GM18858 (cell line): ENCODE measurements at regions not wholly inside any gene's neighbourhood (a gene's known extent, or its start where the extent isn't known, plus 50 kb on each side); places are given as distances from the start of the nearest gene placed in this dataset.

ENCODE experiments used
- ATAC-seq: cut with Tn5 transposase; IDR thresholded peaks from one replicate; pipeline ENCODE4 v1.9.1; 2021; ENCODE audit not compliant: unreplicated experiment

DNA sequence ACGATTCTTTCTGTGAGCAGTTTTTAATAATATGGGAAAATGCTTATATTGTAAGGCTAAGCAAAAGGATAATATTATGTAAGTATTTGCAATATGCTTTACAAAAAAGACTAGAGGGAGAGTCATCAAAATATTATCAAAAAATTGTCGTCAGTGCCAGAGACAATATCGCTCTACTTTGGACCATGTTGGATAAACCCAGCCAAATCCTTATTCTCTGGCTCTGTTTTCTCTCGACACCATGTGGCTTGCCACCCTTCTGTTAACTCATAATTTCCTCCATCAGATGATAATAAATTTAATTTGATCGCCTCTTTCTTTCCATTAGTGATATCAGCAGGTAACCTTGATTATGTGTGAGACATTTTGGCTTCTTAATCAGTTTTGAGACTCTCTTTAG lies 129.9 kb downstream of the CDC42EP3 start:
- ATAC-seq: no peak

GRCh38 chr2:37543999-37544557 lies 127.4 kb downstream of the CDC42EP3 start:
- ATAC-seq: no peak

DNA sequence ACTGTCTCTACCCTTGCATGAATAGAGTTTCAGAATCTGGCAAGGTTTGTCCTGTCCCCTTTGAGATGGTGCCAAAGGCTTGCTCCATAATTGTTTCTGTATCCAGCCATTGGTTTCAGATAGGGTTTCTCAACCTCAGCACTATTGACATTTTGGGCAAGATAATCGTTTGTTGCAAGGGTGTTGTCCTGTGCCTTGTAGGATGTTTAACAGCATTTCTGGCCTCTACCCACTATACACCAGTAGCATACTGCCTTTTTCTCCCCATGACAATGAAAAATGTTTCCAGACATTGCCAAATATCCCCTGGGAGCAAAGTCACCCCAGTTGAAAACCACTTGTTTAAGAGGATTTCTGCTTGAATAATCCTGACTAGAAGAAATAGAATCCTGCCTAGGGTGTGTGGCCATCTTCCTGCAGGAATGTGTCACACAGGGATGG lies 126.8 kb downstream of the CDC42EP3 start:
- no peak for ATAC-seq

DNA sequence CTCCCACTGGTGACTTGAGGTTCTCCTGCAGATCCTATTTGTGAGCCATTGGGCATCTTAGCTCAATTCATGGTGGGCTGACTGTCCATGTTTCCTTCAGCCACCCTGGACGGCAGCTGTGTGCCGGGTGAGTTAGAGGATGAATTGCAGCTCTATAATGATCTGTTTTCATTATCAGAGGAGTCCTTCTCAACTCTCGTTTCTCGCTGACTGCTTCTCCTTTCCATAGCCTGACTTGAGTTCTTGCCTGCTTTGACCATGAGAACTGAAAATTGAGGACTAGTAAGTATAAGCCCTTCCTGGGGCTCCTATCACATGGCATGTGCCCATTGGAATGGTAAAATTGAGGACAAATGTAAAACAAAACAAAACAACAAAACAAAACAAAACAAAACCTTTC lies 121.8 kb downstream of the CDC42EP3 start:
- peak; percentile 63 for ATAC-seq

GRCh38 chr2:37550190-37550589 lies 121.3 kb downstream of the CDC42EP3 start:
- no peak for ATAC-seq

- no peak for ATAC-seq
Observed at GRCh38 chr2:37551783-37552182, 119.7 kb downstream of the CDC42EP3 start.

DNA sequence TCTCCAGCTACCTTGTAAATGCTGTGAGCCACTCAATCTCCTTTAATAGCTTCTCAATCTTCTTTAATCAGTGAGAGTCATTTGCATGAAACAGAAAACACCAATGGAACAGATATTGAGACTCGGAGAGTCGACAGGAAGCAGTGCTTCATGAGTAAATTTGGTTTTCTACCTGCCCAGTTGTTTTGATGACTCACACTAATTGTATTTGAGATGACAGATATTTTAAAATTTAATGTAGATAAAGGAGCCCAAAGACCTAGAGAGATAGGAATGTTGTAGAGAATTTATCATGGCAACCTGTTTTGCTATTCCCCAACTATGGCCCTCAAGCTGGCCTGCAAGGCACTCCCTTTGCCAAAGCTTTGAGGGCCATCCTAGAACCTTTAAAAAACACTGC lies 119.1 kb downstream of the CDC42EP3 start:
- no peak for ATAC-seq

DNA sequence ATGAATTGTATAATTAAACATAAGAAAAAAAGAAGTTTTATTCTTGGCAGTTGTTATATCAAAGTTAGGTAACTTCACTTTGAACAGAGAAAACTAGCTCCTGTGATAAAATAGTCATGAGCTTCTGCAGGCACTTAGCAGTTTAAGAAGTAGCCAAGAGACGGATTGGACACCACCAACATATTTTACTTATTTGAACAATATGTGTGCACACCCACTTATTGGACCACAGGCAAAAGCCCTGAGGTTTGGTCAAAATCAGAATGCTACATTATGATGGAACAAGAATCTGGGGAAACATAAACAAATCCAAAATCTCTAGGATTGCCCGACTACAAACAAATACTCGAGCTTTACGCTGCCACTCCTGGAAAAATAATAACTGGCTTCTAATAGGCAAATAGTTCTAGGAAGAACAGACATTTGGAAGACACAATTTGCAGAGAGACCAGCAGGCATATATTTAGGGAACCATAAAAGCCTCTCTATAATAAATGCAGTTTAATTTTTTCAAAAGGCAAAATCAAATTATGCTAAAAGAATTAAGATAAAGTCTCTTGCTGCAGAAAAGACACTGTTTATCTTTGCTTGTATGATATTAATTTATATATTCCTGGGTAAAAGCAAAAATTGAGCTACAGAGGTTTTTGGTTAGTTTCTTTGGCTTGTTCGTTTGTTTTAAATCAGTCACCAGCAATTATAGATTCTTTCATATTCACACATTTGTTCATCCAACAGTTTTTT lies 117.9 kb downstream of the CDC42EP3 start:
- ATAC-seq: no peak

- ATAC-seq: no peak
Observed at GRCh38 chr2:37554155-37554510, 117.3 kb downstream of the CDC42EP3 start.

DNA sequence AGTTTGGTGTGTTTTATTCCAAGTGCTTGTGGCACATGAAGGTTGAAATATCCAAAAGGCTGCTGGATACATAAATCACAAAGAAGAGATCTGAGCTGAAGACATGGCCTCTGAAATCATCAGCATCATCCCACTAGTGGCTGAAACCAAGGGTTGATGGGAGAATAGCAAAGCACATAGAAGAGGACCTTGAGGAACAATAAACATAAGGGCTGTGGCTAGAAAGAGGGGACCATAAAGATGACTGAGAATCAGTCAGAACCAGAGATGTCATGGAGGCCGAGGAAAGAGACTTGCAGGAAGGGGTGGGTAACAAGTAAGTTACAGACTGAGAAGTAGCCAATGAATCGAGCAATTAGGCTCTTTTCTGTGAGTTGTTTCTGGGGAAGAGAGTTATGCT lies 116.8 kb downstream of the CDC42EP3 start:
- no peak for ATAC-seq

DNA sequence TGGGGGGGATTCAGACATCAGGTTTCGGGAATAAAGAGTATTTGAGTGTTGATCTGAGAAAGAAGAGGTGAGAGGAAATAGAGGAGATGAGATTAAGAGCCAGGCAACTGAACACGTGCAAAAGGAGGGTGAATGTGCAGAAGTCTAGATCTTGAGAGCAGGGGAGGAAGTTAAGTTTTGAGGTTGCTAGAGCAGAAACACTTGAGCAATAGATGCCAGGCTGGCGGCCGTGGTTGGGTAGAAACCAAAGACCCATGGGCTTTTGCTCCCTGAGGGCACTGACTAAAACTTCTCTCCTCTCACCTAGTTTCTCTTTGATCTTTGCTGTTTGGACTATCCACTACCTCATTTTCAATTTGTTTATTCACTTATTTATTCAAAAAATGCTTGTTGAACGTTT lies 116.0 kb downstream of the CDC42EP3 start:
- ATAC-seq: no peak

DNA sequence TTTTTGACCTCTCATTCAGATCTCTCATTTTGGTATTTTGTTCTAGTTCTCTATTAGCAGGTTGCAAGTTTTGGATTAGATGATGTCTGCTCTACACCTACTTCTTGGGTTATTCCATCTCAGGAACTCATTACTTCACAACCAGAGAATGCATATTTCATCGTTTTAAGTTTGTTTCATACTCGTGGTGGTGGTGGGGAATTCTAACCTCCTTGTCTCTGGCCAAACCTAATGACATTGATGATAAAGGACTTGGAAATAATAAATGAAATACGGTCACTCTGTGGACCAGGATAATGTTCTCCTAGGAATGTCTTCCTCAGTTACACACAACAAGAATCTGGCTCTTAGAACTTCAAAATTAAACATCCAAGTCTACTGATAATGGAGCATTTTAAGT lies 115.2 kb downstream of the CDC42EP3 start:
- ATAC-seq: no peak

DNA sequence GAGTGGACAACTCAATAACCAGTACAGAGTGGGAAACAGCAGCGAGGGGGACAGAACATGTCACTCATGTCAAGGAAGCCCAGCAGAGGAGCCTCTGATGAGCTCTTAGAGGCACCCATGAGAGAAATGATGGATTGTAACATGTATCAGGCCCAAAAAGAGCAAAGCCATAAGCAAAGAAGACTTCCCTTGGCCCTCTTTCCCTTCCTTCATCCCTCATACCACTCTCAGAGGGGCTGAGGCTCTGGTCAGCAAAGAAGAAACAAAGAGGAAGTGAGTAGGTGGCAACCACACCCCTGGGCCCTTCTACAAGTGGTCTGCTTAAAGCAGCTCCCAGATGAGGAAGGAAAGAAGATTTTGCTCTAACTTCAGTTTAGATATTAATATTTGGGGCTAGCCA lies 112.8 kb downstream of the CDC42EP3 start:
- ATAC-seq: peak; percentile 56

GRCh38 chr2:37560241-37560848 lies 111.1 kb downstream of the CDC42EP3 start:
- ATAC-seq: no peak

DNA sequence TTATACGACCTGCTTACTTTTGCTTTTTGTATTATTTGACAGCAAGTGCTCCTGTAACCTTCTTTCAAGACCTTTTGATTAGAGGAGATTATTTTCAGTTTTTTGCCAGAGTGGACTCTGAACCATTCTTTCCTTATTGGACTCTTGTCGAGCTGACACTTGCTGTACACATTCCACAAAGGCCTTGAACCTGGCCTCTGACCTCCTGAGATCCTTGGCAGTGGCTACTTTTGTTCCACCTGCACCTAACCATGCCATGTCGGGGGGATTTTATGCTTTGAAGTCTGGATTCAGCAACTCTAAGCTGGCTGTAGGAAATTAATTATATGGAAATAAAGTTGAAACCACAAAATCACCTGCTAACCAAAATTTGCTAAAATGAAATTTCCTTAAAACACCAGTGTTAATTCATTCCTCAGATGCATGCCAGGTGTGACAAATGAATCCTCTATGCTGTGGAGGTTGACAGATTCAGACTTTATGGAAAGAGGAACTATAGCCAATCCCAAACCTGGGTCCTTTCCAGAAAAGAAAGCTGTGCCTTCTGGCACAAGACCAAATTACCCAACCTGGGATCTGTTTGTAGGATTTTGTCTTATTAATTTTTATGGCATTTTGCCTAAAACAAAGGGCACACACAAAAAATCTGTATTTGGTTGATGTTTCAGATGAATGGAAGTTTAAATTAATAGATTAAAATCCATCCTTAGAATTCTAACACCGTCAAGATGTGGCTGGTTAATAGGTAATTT lies 110.4 kb downstream of the CDC42EP3 start:
- no peak for ATAC-seq

- peak; percentile 79 for ATAC-seq
Observed at GRCh38 chr2:37561615-37562569, 109.5 kb downstream of the CDC42EP3 start.

- no peak for ATAC-seq
Observed at GRCh38 chr2:37563375-37564015, 107.9 kb downstream of the CDC42EP3 start.

- ATAC-seq: no peak
Observed at GRCh38 chr2:37564356-37564755, 107.1 kb downstream of the CDC42EP3 start.

- no peak for ATAC-seq
Observed at GRCh38 chr2:37566517-37566981, 104.9 kb downstream of the CDC42EP3 start.

DNA sequence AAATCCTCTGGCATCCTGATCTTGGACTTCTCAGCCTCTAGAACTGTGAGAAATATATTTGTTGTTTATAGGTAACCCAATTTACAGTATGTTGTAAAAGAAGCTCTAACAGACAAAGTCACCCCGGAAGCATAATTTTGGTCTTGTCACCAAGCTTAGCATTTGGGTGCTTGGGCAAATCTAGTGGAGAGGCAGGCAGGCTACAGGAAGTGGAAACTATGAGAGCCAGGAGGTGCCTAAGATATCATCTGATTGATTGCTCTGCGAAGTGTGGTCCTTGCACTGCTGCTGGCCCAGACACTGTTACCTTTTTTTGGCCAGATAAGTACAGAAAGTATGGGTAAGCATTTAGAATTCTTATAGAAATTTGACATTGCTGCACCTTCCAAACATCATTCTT lies 102.9 kb downstream of the CDC42EP3 start:
- no peak for ATAC-seq
